ENCODE measurements at regions not wholly inside any gene's neighbourhood (a gene's known extent, or its start where the extent isn't known, plus 50 kb on each side); places are given as distances from the start of the nearest gene placed in this dataset.

GRCh38 chr9:12964271-12964670 lies 189.5 kb downstream of the LURAP1L start:
- TF ChIP-seq RELA (CRISPR knock-in tag; IDR thresholded peaks at IDR 0.05; ENCODE audit: borderline replicate concordance): no peak
- TF ChIP-seq ELF4 (CRISPR knock-in tag; IDR thresholded peaks at IDR 0.05; ENCODE audit: low read depth): no peak
- no peak for TF ChIP-seq CTCF (IDR thresholded peaks at IDR 0.05)
- TF ChIP-seq ZNF219 (CRISPR knock-in tag; IDR thresholded peaks at IDR 0.05; ENCODE audit: borderline replicate concordance): no peak

Data from WTC11 (cell line).